A204.1 (cell line): ENCODE measurements at regions not wholly inside any gene's neighbourhood (a gene's known extent, or its start where the extent isn't known, plus 50 kb on each side); places are given as distances from the start of the nearest gene placed in this dataset.
"Not testable (repeated sequence)": the region's sequence is repeated elsewhere in the genome, so short reads cannot be mapped to it uniquely, and the experiment has no call there.

ENCODE experiments used
- FAIRE-seq: peaks from 2 replicates; lab custom pipeline; 2012; peaks lifted over from hg19 to GRCh38; lab: Jason Lieb, UNC

- no peak for FAIRE-seq
Observed at GRCh38 chr6:27106382-27106781, 141.1 kb upstream of the PRSS16 start.

GRCh38 chr6:27111743-27112142, 135.8 kb upstream of the PRSS16 start:
- no peak for FAIRE-seq

- no peak for FAIRE-seq
Observed at GRCh38 chr6:27112974-27113373, 134.5 kb upstream of the PRSS16 start.

- no peak for FAIRE-seq
Observed at GRCh38 chr6:27119329-27119728, 128.2 kb upstream of the PRSS16 start.

- no peak for FAIRE-seq
Observed at GRCh38 chr6:27119761-27120160, 127.7 kb upstream of the PRSS16 start.

- peak; percentile 68 for FAIRE-seq
Observed at GRCh38 chr6:27121640-27122039, 125.9 kb upstream of the PRSS16 start.

GRCh38 chr6:27124252-27124657, 123.2 kb upstream of the PRSS16 start:
- no peak for FAIRE-seq

GRCh38 chr6:27126046-27126814, 121.3 kb upstream of the PRSS16 start:
- FAIRE-seq = peak; percentile 25

- peak; percentile 98 for FAIRE-seq
Observed at GRCh38 chr6:27126815-27127537, 120.5 kb upstream of the PRSS16 start.

- FAIRE-seq = not testable (repeated sequence)
Observed at GRCh38 chr6:27127874-27128273, 119.6 kb upstream of the PRSS16 start.

GRCh38 chr6:27128311-27129094, 119.0 kb upstream of the PRSS16 start:
- peak; percentile 96 for FAIRE-seq

GRCh38 chr6:27129095-27129815, 118.2 kb upstream of the PRSS16 start:
- peak; percentile 60 for FAIRE-seq

GRCh38 chr6:27129917-27130316, 117.6 kb upstream of the PRSS16 start:
- FAIRE-seq = no peak

- no peak for FAIRE-seq
Observed at GRCh38 chr6:27130668-27131428, 116.7 kb upstream of the PRSS16 start.

- FAIRE-seq = not testable (repeated sequence)
Observed at GRCh38 chr6:27132282-27132531, 115.3 kb upstream of the PRSS16 start.

- FAIRE-seq = peak; percentile 99
Observed at GRCh38 chr6:27132532-27133280, 114.8 kb upstream of the PRSS16 start.

- FAIRE-seq = no peak
Observed at GRCh38 chr6:27133281-27134227, 113.9 kb upstream of the PRSS16 start.

GRCh38 chr6:27135087-27135657, 112.3 kb upstream of the PRSS16 start:
- FAIRE-seq = no peak

- FAIRE-seq = no peak
Observed at GRCh38 chr6:27136077-27136644, 111.3 kb upstream of the PRSS16 start.
